Neural cell (in vitro differentiated cells): ENCODE measurements at regions not wholly inside any gene's neighbourhood (a gene's known extent, or its start where the extent isn't known, plus 50 kb on each side); places are given as distances from the start of the nearest gene placed in this dataset.

Experiments
- H2AFZ ChIP-seq: fragments of 200-600, 300-800 bp; sonication (generic), shearing (Covaris generic); 2 replicates; pipeline ENCODE4 v1.6.0; 2014; ENCODE audit warnings: low read depth, mild to moderate bottlenecking, antibody characterized with exemption, low read length, moderate library complexity
- H3F3A ChIP-seq: fragments of 200-600 bp; shearing (Covaris generic); 2 replicates; pipeline ENCODE4 v1.6.1; 2016; ENCODE audit warnings: mild to moderate bottlenecking, moderate library complexity, mixed read lengths, antibody characterized with exemption, low read length; ENCODE audit not compliant: insufficient read depth, poor library complexity, severe bottlenecking
- H3K27ac ChIP-seq: fragments of 200-600, 300-800 bp; sonication (generic), shearing (Covaris generic); 2 replicates; pipeline ENCODE4 v1.5.1; 2014; ENCODE audit warnings: mild to moderate bottlenecking, low read length, moderate library complexity
- H3K27me3 ChIP-seq: fragments of 300-800, 200-600 bp; sonication (generic), shearing (Covaris generic); 2 replicates; pipeline ENCODE4 v1.6.0; 2014; ENCODE audit warnings: mild to moderate bottlenecking, low read depth, low read length, moderate library complexity; ENCODE audit not compliant: insufficient read depth
- H3K36me3 ChIP-seq: fragments of 300-800, 200-600 bp; sonication (generic), shearing (Covaris generic); 2 replicates; pipeline ENCODE4 v1.5.1; 2014; ENCODE audit warnings: mild to moderate bottlenecking, antibody characterized with exemption, low read length, moderate library complexity; ENCODE audit not compliant: insufficient read depth
- H3K4me2 ChIP-seq: fragments of 300-800, 200-600 bp; sonication (generic), shearing (Covaris generic); 2 replicates; pipeline ENCODE4 v1.6.0; 2014; ENCODE audit warnings: mild to moderate bottlenecking, low read length
- H3K4me3 ChIP-seq: fragments of 300-800, 200-600 bp; sonication (generic), shearing (Covaris generic); 2 replicates; pipeline ENCODE4 v1.5.1; 2014; ENCODE audit warnings: mild to moderate bottlenecking, low read length, moderate library complexity
- H3K79me2 ChIP-seq: fragments of 200-600 bp; shearing (Covaris generic); replicated peaks from 2 replicates; pipeline ENCODE4 v1.6.0; 2014; ENCODE audit warnings: mild to moderate bottlenecking, low read length, moderate library complexity; ENCODE audit not compliant: insufficient read depth
- H3K9ac ChIP-seq: fragments of 300-800, 200-600 bp; sonication (generic), shearing (Covaris generic); 2 replicates; pipeline ENCODE4 v1.6.1; 2016; ENCODE audit warnings: mild to moderate bottlenecking, low read length, mixed read lengths
- H3K9me2 ChIP-seq: fragments of 200-600 bp; shearing (Covaris generic); 2 replicates; pipeline ENCODE4 v1.6.1; 2016; ENCODE audit warnings: mild to moderate bottlenecking, low read length, mixed read lengths; ENCODE audit not compliant: insufficient read depth
- H3K9me3 ChIP-seq: fragments of 200-600, 300-800 bp; sonication (generic), shearing (Covaris generic); 2 replicates; pipeline ENCODE4 v1.6.1; 2016; ENCODE audit warnings: mild to moderate bottlenecking, mixed run types, low read length, moderate library complexity, mixed read lengths
- H4K20me1 ChIP-seq: fragments of 200-600 bp; shearing (Covaris generic); 2 replicates; pipeline ENCODE4 v1.6.1; 2016; ENCODE audit warnings: mild to moderate bottlenecking, mixed run types; ENCODE audit not compliant: insufficient read depth
- CTCF ChIP-seq: fragments of 450-650 bp; IDR thresholded peaks from 2 replicates; pipeline ENCODE4 v1.5.1; 2014; ENCODE audit warnings: antibody characterized with exemption, mild to moderate bottlenecking, moderate library complexity; ENCODE audit not compliant: poor library complexity, severe bottlenecking
- EP300 ChIP-seq: fragments of 450-650 bp; conservative IDR thresholded peaks from 2 replicates; pipeline ENCODE4 v1.6.1; 2014; ENCODE audit warnings: antibody characterized with exemption, mild to moderate bottlenecking, moderate library complexity; ENCODE audit not compliant: poor library complexity, severe bottlenecking
- EZH2 ChIP-seq: fragments of 200-600, 300-800 bp; shearing (Covaris generic), sonication (generic); IDR thresholded peaks from 2 replicates; pipeline ENCODE4 v1.6.1; 2014; ENCODE audit warnings: antibody characterized with exemption, low read length, borderline replicate concordance, mild to moderate bottlenecking; ENCODE audit not compliant: insufficient read depth, poor library complexity, severe bottlenecking
- MXI1 ChIP-seq: fragments of 450-650 bp; conservative IDR thresholded peaks from 2 replicates; pipeline ENCODE4 v1.6.1; 2014; ENCODE audit warnings: antibody characterized with exemption, mild to moderate bottlenecking; ENCODE audit not compliant: poor library complexity, severe bottlenecking
- POLR2AphosphoS5 ChIP-seq: IDR thresholded peaks from 2 replicates; pipeline ENCODE4 v1.6.1; 2012
- RAD21 ChIP-seq: fragments of 450-650 bp; conservative IDR thresholded peaks from 2 replicates; pipeline ENCODE4 v1.6.1; 2014; ENCODE audit warnings: antibody characterized with exemption, mild to moderate bottlenecking, moderate library complexity
- SMC3 ChIP-seq: fragments of 450-650 bp; conservative IDR thresholded peaks from 2 replicates; pipeline ENCODE4 v1.6.1; 2014; ENCODE audit warnings: antibody characterized with exemption, mild to moderate bottlenecking, moderate library complexity; ENCODE audit not compliant: poor library complexity
- TAF1 ChIP-seq: IDR thresholded peaks from 2 replicates; pipeline ENCODE4 v1.6.1; 2012; ENCODE audit warnings: low read depth
- TF ChIP-seq, protein P1 (sequence below): IDR thresholded peaks from 2 replicates; pipeline ENCODE4 v1.6.1; 2012; ENCODE audit warnings: borderline replicate concordance

GRCh38 chr2:22276696-22277095, 1108.3 kb upstream of the KLHL29 start:
- Histone ChIP-seq H3K27ac (no peak overlapping the region), H4K20me1 (no peaks in the 10 kb centered on the region), H3K36me3 (no peaks in the 10 kb centered on the region), H3K4me3 (no peak overlapping the region), H3K9ac (no peak overlapping the region), H3K79me2 (no peaks in the 10 kb centered on the region), H3K27me3 (no peaks in the 10 kb centered on the region), H3F3A (no peaks in the 10 kb centered on the region), H3K9me3 (no peaks in the 10 kb centered on the region), H3K9me2 (no peaks in the 10 kb centered on the region), H3K4me2 (no peak overlapping the region), H2AFZ (no peak overlapping the region)
- TF ChIP-seq CTCF: no peak
- TF ChIP-seq POLR2AphosphoS5: no peak
- TF ChIP-seq SMC3: no peak
- TF ChIP-seq TAF1: no peak
- TF ChIP-seq EP300: no peak
- TF ChIP-seq, protein P1, sequence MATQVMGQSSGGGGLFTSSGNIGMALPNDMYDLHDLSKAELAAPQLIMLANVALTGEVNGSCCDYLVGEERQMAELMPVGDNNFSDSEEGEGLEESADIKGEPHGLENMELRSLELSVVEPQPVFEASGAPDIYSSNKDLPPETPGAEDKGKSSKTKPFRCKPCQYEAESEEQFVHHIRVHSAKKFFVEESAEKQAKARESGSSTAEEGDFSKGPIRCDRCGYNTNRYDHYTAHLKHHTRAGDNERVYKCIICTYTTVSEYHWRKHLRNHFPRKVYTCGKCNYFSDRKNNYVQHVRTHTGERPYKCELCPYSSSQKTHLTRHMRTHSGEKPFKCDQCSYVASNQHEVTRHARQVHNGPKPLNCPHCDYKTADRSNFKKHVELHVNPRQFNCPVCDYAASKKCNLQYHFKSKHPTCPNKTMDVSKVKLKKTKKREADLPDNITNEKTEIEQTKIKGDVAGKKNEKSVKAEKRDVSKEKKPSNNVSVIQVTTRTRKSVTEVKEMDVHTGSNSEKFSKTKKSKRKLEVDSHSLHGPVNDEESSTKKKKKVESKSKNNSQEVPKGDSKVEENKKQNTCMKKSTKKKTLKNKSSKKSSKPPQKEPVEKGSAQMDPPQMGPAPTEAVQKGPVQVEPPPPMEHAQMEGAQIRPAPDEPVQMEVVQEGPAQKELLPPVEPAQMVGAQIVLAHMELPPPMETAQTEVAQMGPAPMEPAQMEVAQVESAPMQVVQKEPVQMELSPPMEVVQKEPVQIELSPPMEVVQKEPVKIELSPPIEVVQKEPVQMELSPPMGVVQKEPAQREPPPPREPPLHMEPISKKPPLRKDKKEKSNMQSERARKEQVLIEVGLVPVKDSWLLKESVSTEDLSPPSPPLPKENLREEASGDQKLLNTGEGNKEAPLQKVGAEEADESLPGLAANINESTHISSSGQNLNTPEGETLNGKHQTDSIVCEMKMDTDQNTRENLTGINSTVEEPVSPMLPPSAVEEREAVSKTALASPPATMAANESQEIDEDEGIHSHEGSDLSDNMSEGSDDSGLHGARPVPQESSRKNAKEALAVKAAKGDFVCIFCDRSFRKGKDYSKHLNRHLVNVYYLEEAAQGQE: no peak
- no peak for TF ChIP-seq RAD21
- TF ChIP-seq MXI1: no peak
- TF ChIP-seq EZH2: no peak

DNA sequence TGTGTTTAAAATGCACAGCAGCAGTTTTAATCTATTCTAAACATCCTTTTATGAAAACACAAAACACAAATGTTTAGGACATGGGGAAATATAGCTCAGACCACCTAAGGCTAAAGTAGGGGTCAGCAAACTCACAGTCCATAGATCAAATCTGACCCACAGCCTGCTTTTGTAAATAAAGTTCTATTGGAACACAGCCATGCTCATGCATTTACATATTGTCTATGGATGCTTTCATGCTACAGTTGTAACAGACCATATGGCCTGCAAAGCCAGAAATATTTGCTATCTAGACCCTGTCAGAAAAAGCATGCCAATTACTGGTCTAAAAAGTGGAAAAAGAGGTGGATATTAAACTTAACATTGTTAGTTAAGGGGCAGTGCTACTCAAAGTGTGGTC, 1105.4 kb upstream of the KLHL29 start:
- Histone ChIP-seq H3K27me3 (no peaks in the 10 kb centered on the region), H4K20me1 (no peaks in the 10 kb centered on the region), H2AFZ (no peak overlapping the region), H3F3A (no peaks in the 10 kb centered on the region), H3K27ac (no peak overlapping the region), H3K9me2 (no peaks in the 10 kb centered on the region), H3K4me2 (no peak overlapping the region), H3K36me3 (no peaks in the 10 kb centered on the region), H3K9ac (no peak overlapping the region), H3K9me3 (no peaks in the 10 kb centered on the region), H3K4me3 (no peak overlapping the region), H3K79me2 (no peaks in the 10 kb centered on the region)
- TF ChIP-seq POLR2AphosphoS5: no peak
- no peak for TF ChIP-seq RAD21
- TF ChIP-seq MXI1: no peak
- no peak for TF ChIP-seq EZH2
- no peak for TF ChIP-seq TAF1
- no peak for TF ChIP-seq CTCF
- TF ChIP-seq EP300: no peak
- TF ChIP-seq SMC3: no peak
- TF ChIP-seq, protein P1: no peak
